HEK293 (cell line): ENCODE measurements at regions not wholly inside any gene's neighbourhood (a gene's known extent, or its start where the extent isn't known, plus 50 kb on each side); places are given as distances from the start of the nearest gene placed in this dataset.

ENCODE experiments used
- CTCF ChIA-PET: fragments of 350-600 bp; formaldehyde crosslinking; extraction: SDS; loops from one replicate; lab custom pipeline; 2021; ENCODE audit warnings: antibody characterized with exemption; lab: Yijun Ruan, JAX
- POLR2A ChIA-PET: fragments of 300-600 bp; formaldehyde crosslinking; extraction: SDS; loops from one replicate; lab custom pipeline; 2020; ENCODE audit warnings: antibody characterized with exemption, inconsistent platforms; lab: Yijun Ruan, JAX
- H3K27ac ChIP-seq: fragments of 200-500 bp; sonication (Bioruptor generic); 2 replicates; pipeline ENCODE4 v1.5.1; 2014; ENCODE audit warnings: low read depth, low read length, control low read depth, inconsistent platforms; ENCODE audit errors: extremely low read depth
- H3K36me3 ChIP-seq, 2 experiments: fragments of 200-500 bp in 1 of 2; sonication (Bioruptor generic) in 1 of 2; 1 replicate in 1 of 2; 2 replicates in 1 of 2; pipeline ENCODE4 v1.5.1; 2014 to 2017; ENCODE audit warnings: inconsistent platforms in 2 of 2, low read length in 2 of 2; ENCODE audit not compliant: control insufficient read depth in 2 of 2, insufficient read depth in 1 of 2
- H3K4me1 ChIP-seq: fragments of 200-500 bp; sonication (Bioruptor generic); 2 replicates; pipeline ENCODE4 v1.5.1; 2014; ENCODE audit warnings: mild to moderate bottlenecking, low read length, inconsistent platforms; ENCODE audit not compliant: control insufficient read depth, insufficient read depth
- H3K4me3 ChIP-seq: 2 replicates; pipeline ENCODE4 v1.5.1; 2011; ENCODE audit warnings: low read depth, mild to moderate bottlenecking, control low read depth, low read length, moderate library complexity
- H3K9me3 ChIP-seq: fragments of 200-500 bp; sonication (Bioruptor generic); 2 replicates; pipeline ENCODE4 v1.5.1; 2014; ENCODE audit warnings: low read depth, low read length, inconsistent platforms; ENCODE audit not compliant: control insufficient read depth, insufficient read depth
- GLIS1 ChIP-seq: fragments of 450-650 bp; formaldehyde crosslinking; IDR thresholded peaks from 2 replicates; pipeline ENCODE4 v1.5.1; 2016; ENCODE audit warnings: missing biosample characterization, missing genetic modification characterization
- KLF10 ChIP-seq: fragments of 450-650 bp; IDR thresholded peaks from 2 replicates; pipeline ENCODE4 v1.5.1; 2018; ENCODE audit warnings: missing biosample characterization, mild to moderate bottlenecking, missing genetic modification characterization
- MZF1 ChIP-seq: fragments of 450-650 bp; formaldehyde crosslinking; IDR thresholded peaks from 2 replicates; pipeline ENCODE4 v1.5.1; 2017; ENCODE audit warnings: missing biosample characterization, missing genetic modification characterization, borderline replicate concordance
- SP7 ChIP-seq: fragments of 450-650 bp; formaldehyde crosslinking; IDR thresholded peaks from 2 replicates; pipeline ENCODE4 v1.5.1; 2016; ENCODE audit warnings: missing biosample characterization, missing genetic modification characterization
- WT1 ChIP-seq: fragments of 450-650 bp; formaldehyde crosslinking; IDR thresholded peaks from 2 replicates; pipeline ENCODE4 v1.5.1; 2016; ENCODE audit warnings: missing biosample characterization, missing genetic modification characterization
- ZFHX2 ChIP-seq: fragments of 450-650 bp; formaldehyde crosslinking; conservative IDR thresholded peaks from 2 replicates; pipeline ENCODE4 v1.5.1; 2016; ENCODE audit warnings: missing biosample characterization, missing genetic modification characterization
- ZNF112 ChIP-seq: fragments of 450-650 bp; formaldehyde crosslinking; IDR thresholded peaks from 2 replicates; pipeline ENCODE4 v1.5.0; 2017; ENCODE audit warnings: missing biosample characterization, missing genetic modification characterization
- ZNF223 ChIP-seq: fragments of 450-650 bp; formaldehyde crosslinking; IDR thresholded peaks from 2 replicates; pipeline ENCODE4 v1.5.1; 2016; ENCODE audit warnings: missing biosample characterization, missing genetic modification characterization
- ZNF248 ChIP-seq: fragments of 450-650 bp; formaldehyde crosslinking; IDR thresholded peaks from 2 replicates; pipeline ENCODE4 v1.5.1; 2017; ENCODE audit warnings: missing biosample characterization, missing genetic modification characterization
- ZNF335 ChIP-seq: fragments of 450-650 bp; formaldehyde crosslinking; conservative IDR thresholded peaks from 2 replicates; pipeline ENCODE4 v1.5.1; 2016; ENCODE audit warnings: missing biosample characterization, missing genetic modification characterization
- ZNF391 ChIP-seq: fragments of 450-650 bp; formaldehyde crosslinking; IDR thresholded peaks from 2 replicates; pipeline ENCODE4 v1.5.1; 2016; ENCODE audit warnings: low read depth, missing biosample characterization, missing genetic modification characterization, borderline replicate concordance
- ZNF473 ChIP-seq: fragments of 450-650 bp; formaldehyde crosslinking; IDR thresholded peaks from 2 replicates; pipeline ENCODE4 v1.5.1; 2017; ENCODE audit warnings: missing biosample characterization, missing genetic modification characterization
- ZNF48 ChIP-seq: fragments of 450-650 bp; formaldehyde crosslinking; IDR thresholded peaks from 2 replicates; pipeline ENCODE4 v1.5.1; 2016; ENCODE audit warnings: missing biosample characterization, missing genetic modification characterization
- ZNF549 ChIP-seq: fragments of 450-650 bp; IDR thresholded peaks from 2 replicates; pipeline ENCODE4 v1.5.1; 2018; ENCODE audit warnings: missing biosample characterization, missing genetic modification characterization, mild to moderate bottlenecking, inconsistent platforms, moderate library complexity
- ZNF561 ChIP-seq: fragments of 450-650 bp; IDR thresholded peaks from 2 replicates; pipeline ENCODE4 v1.5.1; 2018; ENCODE audit warnings: missing biosample characterization, missing genetic modification characterization, borderline replicate concordance
- ZNF600 ChIP-seq: fragments of 450-650 bp; formaldehyde crosslinking; IDR thresholded peaks from 2 replicates; pipeline ENCODE4 v1.5.1; 2016; ENCODE audit warnings: missing biosample characterization, missing genetic modification characterization
- ZNF660 ChIP-seq: fragments of 450-650 bp; IDR thresholded peaks from 2 replicates; pipeline ENCODE4 v1.5.1; 2018; ENCODE audit warnings: missing biosample characterization, mild to moderate bottlenecking, missing genetic modification characterization
- ZNF76 ChIP-seq: fragments of 450-650 bp; formaldehyde crosslinking; IDR thresholded peaks from 2 replicates; pipeline ENCODE4; 2016; ENCODE audit warnings: low read depth, missing biosample characterization, missing genetic modification characterization, borderline replicate concordance
- TF ChIP-seq, protein P1 (sequence below): fragments of 450-650 bp; formaldehyde crosslinking; IDR thresholded peaks from 2 replicates; pipeline ENCODE4 v1.5.1; 2016; ENCODE audit warnings: missing biosample characterization, missing genetic modification characterization
- TF ChIP-seq, protein P2 (sequence below): fragments of 450-650 bp; formaldehyde crosslinking; IDR thresholded peaks from 2 replicates; pipeline ENCODE4 v1.5.1; 2016; ENCODE audit warnings: missing biosample characterization, missing genetic modification characterization
- TF ChIP-seq, protein P3 (sequence below): fragments of 450-650 bp; formaldehyde crosslinking; IDR thresholded peaks from 2 replicates; pipeline ENCODE4 v1.5.1; 2016; ENCODE audit warnings: missing biosample characterization, missing genetic modification characterization
- TF ChIP-seq, protein P4 (sequence below): fragments of 450-650 bp; formaldehyde crosslinking; IDR thresholded peaks from 2 replicates; pipeline ENCODE4 v1.5.1; 2016; ENCODE audit warnings: missing biosample characterization, missing genetic modification characterization

DNA sequence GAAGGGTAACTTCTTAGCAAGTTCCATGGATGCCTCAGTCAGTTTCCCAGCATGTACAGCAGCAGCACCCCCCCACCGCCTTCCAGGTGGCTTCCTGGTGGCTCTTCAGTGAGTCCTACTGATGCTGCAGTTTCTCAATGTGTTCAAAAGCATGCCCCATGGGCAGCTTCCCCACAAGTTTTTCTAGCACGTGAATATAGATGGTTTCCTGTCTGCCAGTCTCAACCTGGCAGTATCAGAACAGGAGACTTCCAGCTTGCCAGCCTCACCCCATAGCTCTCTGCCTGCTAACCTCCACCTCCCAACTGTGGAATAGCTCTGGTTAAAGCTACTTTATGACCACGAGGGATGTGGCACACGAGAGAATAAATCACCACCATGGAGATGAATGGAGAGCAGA, 188.3 kb upstream of the SLCO3A1 start:
- Histone ChIP-seq H3K9me3 (no peaks in the 10 kb centered on the region), H3K4me1 (no peaks in the 10 kb centered on the region), H3K36me3 (no peaks in the 10 kb centered on the region)
- POLR2A ChIA-PET: no interaction called here
- TF ChIP-seq ZNF335 (tag by site-specific recombination): no peak
- TF ChIP-seq ZNF561 (tag by site-specific recombination): no peak
- no peak for TF ChIP-seq GLIS1
- no peak for TF ChIP-seq ZNF76 (tag by site-specific recombination)
- TF ChIP-seq, all 188 proteins: peak for 0
- CTCF ChIA-PET: no interaction called here
- Histone ChIP-seq H3K4me3 (no peak overlapping the region), H3K27ac (no peak overlapping the region)

DNA sequence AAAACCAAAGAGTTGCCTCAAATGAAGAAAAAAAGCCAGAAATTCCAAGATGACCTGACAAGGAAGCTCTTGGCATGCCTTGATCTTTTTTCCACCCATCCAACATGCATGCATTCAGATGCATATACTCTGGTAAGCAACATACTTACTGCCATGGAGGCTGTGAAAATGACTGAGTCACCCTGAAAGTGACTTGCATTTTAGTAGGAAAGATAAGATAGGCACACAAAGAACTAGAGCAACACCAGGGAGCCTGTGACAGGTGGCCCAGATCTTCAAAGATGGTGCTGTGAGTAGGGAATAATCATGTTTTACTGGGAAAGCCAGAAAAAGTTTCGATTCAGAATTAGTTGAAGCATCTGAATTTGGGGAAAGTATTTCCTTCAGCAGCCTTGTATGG, 185.1 kb upstream of the SLCO3A1 start:
- TF ChIP-seq, protein P1, sequence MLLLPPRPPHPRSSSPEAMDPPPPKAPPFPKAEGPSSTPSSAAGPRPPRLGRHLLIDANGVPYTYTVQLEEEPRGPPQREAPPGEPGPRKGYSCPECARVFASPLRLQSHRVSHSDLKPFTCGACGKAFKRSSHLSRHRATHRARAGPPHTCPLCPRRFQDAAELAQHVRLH: no peak
- TF ChIP-seq ZNF660 (no peak), ZNF223 (tag by site-specific recombination) (no peak), ZNF473 (tag by site-specific recombination) (no peak), ZNF600 (no peak), ZNF48 (tag by site-specific recombination) (no peak), ZNF549 (no peak), ZNF248 (tag by site-specific recombination) (no peak), ZNF391 (tag by site-specific recombination) (no peak), SP7 (tag by site-specific recombination) (no peak), WT1 (tag by site-specific recombination) (no peak), ZFHX2 (tag by site-specific recombination) (no peak), ZNF112 (tag by site-specific recombination) (no peak), MZF1 (tag by site-specific recombination) (no peak), KLF10 (no peak)
- TF ChIP-seq, protein P2, sequence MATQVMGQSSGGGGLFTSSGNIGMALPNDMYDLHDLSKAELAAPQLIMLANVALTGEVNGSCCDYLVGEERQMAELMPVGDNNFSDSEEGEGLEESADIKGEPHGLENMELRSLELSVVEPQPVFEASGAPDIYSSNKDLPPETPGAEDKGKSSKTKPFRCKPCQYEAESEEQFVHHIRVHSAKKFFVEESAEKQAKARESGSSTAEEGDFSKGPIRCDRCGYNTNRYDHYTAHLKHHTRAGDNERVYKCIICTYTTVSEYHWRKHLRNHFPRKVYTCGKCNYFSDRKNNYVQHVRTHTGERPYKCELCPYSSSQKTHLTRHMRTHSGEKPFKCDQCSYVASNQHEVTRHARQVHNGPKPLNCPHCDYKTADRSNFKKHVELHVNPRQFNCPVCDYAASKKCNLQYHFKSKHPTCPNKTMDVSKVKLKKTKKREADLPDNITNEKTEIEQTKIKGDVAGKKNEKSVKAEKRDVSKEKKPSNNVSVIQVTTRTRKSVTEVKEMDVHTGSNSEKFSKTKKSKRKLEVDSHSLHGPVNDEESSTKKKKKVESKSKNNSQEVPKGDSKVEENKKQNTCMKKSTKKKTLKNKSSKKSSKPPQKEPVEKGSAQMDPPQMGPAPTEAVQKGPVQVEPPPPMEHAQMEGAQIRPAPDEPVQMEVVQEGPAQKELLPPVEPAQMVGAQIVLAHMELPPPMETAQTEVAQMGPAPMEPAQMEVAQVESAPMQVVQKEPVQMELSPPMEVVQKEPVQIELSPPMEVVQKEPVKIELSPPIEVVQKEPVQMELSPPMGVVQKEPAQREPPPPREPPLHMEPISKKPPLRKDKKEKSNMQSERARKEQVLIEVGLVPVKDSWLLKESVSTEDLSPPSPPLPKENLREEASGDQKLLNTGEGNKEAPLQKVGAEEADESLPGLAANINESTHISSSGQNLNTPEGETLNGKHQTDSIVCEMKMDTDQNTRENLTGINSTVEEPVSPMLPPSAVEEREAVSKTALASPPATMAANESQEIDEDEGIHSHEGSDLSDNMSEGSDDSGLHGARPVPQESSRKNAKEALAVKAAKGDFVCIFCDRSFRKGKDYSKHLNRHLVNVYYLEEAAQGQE: no peak
- TF ChIP-seq, protein P3, sequence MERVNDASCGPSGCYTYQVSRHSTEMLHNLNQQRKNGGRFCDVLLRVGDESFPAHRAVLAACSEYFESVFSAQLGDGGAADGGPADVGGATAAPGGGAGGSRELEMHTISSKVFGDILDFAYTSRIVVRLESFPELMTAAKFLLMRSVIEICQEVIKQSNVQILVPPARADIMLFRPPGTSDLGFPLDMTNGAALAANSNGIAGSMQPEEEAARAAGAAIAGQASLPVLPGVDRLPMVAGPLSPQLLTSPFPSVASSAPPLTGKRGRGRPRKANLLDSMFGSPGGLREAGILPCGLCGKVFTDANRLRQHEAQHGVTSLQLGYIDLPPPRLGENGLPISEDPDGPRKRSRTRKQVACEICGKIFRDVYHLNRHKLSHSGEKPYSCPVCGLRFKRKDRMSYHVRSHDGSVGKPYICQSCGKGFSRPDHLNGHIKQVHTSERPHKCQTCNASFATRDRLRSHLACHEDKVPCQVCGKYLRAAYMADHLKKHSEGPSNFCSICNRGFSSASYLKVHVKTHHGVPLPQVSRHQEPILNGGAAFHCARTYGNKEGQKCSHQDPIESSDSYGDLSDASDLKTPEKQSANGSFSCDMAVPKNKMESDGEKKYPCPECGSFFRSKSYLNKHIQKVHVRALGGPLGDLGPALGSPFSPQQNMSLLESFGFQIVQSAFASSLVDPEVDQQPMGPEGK: no peak
- TF ChIP-seq, protein P4, sequence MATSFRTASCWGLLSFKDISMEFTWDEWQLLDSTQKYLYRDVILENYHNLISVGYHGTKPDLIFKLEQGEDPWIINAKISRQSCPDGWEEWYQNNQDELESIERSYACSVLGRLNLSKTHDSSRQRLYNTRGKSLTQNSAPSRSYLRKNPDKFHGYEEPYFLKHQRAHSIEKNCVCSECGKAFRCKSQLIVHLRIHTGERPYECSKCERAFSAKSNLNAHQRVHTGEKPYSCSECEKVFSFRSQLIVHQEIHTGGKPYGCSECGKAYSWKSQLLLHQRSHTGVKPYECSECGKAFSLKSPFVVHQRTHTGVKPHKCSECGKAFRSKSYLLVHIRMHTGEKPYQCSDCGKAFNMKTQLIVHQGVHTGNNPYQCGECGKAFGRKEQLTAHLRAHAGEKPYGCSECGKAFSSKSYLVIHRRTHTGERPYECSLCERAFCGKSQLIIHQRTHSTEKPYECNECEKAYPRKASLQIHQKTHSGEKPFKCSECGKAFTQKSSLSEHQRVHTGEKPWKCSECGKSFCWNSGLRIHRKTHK (tag by site-specific recombination): no peak
- no peaks in the 10 kb centered on the region for H3K4me1 ChIP-seq
- CTCF ChIA-PET: interaction anchor here (2.5 kb wide), 1 partner anchor 38 kb away, joined by 15 read pairs; no protein-coding TSS in a partner anchor
- H3K36me3 ChIP-seq: no peaks in the 10 kb centered on the region
- no peak overlapping the region for H3K4me3 ChIP-seq
- H3K27ac ChIP-seq: no peak overlapping the region
- POLR2A ChIA-PET: no interaction called here
- no peaks in the 10 kb centered on the region for H3K9me3 ChIP-seq
